ENCODE measurements at regions not wholly inside any gene's neighbourhood (a gene's known extent, or its start where the extent isn't known, plus 50 kb on each side); places are given as distances from the start of the nearest gene placed in this dataset.

- Histone ChIP-seq H3K9ac (ENCODE audit: low read length) (no peak overlapping the region), H3K4me1 (ENCODE audit: control insufficient read depth, low read depth, low read length) (no peaks in the 10 kb centered on the region), H3K18ac (ENCODE audit: low read length) (no peak overlapping the region), H3K27me3 (ENCODE audit: insufficient read depth, low read length, poor library complexity) (no peaks in the 10 kb centered on the region), H3K79me2 (ENCODE audit: control insufficient read depth, insufficient read depth, low read length) (no peaks in the 10 kb centered on the region), H2BK120ac (ENCODE audit: low read depth, low read length) (no peak overlapping the region), H2BK5ac (ENCODE audit: low read length) (no peak overlapping the region), H3K4me2 (ENCODE audit: low read length) (no peak overlapping the region), H3K27ac (ENCODE audit: low read depth, low read length) (no peak overlapping the region), H3K4me3 (ENCODE audit: low read length) (no peak overlapping the region), H3K36me3 (ENCODE audit: control insufficient read depth, insufficient read depth, low read length) (no peaks in the 10 kb centered on the region), H3K4ac (ENCODE audit: low read depth, low read length) (no peak overlapping the region), H3K56ac (ENCODE audit: low read length) (no peak overlapping the region), H3K79me1 (ENCODE audit: low read length) (no peaks in the 10 kb centered on the region), H4K8ac (ENCODE audit: low read depth, low read length) (no peak overlapping the region), H2AK5ac (ENCODE audit: low read length) (no peak overlapping the region), H3K23ac (ENCODE audit: low read length) (no peak overlapping the region), H2BK15ac (replicated peaks; ENCODE audit: low read depth) (no peak overlapping the region), H4K5ac (ENCODE audit: low read length) (no peak overlapping the region)
- DNase-seq: no peak
- no CpG with 5 or more reads among the region's 4 CpGs for WGBS (ENCODE audit: extremely low coverage, insufficient coverage, low lambda C conversion rate)
These were observed 416.5 kb downstream of the TAF11L14 start for GRCh38 chr5:18050776-18051175.

DNA sequence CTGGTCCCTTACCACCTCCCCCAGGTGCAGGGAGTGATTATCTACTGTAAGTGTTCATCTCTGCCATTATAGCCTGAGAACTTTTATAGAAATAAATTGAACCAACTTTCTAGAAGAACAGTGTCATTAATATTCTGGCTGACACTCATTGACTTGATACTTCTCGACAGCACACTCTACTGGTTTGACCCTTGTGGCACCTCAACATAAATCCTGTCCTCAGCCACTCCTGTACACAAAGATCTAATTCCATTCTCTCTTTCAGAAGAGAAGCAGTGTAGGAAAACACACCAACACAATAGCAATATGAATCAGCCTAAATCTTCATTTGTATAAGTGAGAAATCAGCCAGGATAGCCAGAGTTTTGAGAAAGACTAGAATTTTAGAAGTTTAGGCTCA, 417.7 kb downstream of the TAF11L14 start:
- Histone ChIP-seq H2BK15ac (replicated peaks; ENCODE audit: low read depth) (no peak overlapping the region), H4K5ac (ENCODE audit: low read length) (no peak overlapping the region), H3K4ac (ENCODE audit: low read depth, low read length) (no peak overlapping the region), H3K23ac (ENCODE audit: low read length) (no peak overlapping the region), H3K36me3 (ENCODE audit: control insufficient read depth, insufficient read depth, low read length) (no peaks in the 10 kb centered on the region), H3K18ac (ENCODE audit: low read length) (no peak overlapping the region), H3K4me2 (ENCODE audit: low read length) (no peak overlapping the region), H3K79me2 (ENCODE audit: control insufficient read depth, insufficient read depth, low read length) (no peaks in the 10 kb centered on the region), H3K56ac (ENCODE audit: low read length) (no peak overlapping the region), H3K27me3 (ENCODE audit: insufficient read depth, low read length, poor library complexity) (no peaks in the 10 kb centered on the region), H2AK5ac (ENCODE audit: low read length) (no peak overlapping the region), H3K9ac (ENCODE audit: low read length) (no peak overlapping the region), H2BK120ac (ENCODE audit: low read depth, low read length) (no peak overlapping the region), H3K4me3 (ENCODE audit: low read length) (no peak overlapping the region), H3K27ac (ENCODE audit: low read depth, low read length) (no peak overlapping the region), H4K8ac (ENCODE audit: low read depth, low read length) (no peak overlapping the region), H2BK5ac (ENCODE audit: low read length) (no peak overlapping the region), H3K4me1 (ENCODE audit: control insufficient read depth, low read depth, low read length) (no peaks in the 10 kb centered on the region), H3K79me1 (ENCODE audit: low read length) (no peaks in the 10 kb centered on the region)
- DNase-seq: no peak
- WGBS (ENCODE audit: extremely low coverage, insufficient coverage, low lambda C conversion rate): no CpG with 5 or more reads among the region's 1 CpG

DNA sequence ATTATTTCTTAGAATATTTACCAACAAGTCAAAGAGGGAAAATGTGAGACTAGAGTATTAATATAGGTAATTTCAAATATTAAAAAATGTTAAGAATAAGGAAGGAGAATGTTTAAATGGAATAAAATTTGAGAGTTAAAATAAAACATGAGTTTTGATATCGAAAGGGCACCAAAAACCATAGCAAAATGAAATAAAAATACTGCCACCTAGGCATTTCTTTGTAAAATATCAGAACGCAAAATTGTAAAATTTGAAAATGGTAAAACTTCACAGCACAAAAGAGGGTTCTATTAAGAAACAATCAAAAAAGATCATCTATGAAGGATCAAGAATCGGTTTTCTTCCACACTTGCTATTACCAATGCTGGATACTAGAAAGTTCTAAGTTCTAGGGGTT, 418.3 kb downstream of the TAF11L14 start:
- no peak overlapping the region for H4K8ac ChIP-seq (ENCODE audit: low read depth, low read length)
- H3K9ac ChIP-seq (ENCODE audit: low read length): no peak overlapping the region
- no peak overlapping the region for H2AK5ac ChIP-seq (ENCODE audit: low read length)
- H3K27me3 ChIP-seq (ENCODE audit: insufficient read depth, low read length, poor library complexity): no peaks in the 10 kb centered on the region
- no peaks in the 10 kb centered on the region for H3K36me3 ChIP-seq (ENCODE audit: control insufficient read depth, insufficient read depth, low read length)
- H3K18ac ChIP-seq (ENCODE audit: low read length): no peak overlapping the region
- H3K4me3 ChIP-seq (ENCODE audit: low read length): no peak overlapping the region
- no peak for DNase-seq
- no peaks in the 10 kb centered on the region for H3K79me1 ChIP-seq (ENCODE audit: low read length)
- H2BK15ac ChIP-seq (replicated peaks; ENCODE audit: low read depth): no peak overlapping the region
- H2BK5ac ChIP-seq (ENCODE audit: low read length): no peak overlapping the region
- no peak overlapping the region for H3K4me2 ChIP-seq (ENCODE audit: low read length)
- no peaks in the 10 kb centered on the region for H3K79me2 ChIP-seq (ENCODE audit: control insufficient read depth, insufficient read depth, low read length)
- H2BK120ac ChIP-seq (ENCODE audit: low read depth, low read length): no peak overlapping the region
- H3K4me1 ChIP-seq (ENCODE audit: control insufficient read depth, low read depth, low read length): no peaks in the 10 kb centered on the region
- no peak overlapping the region for H3K27ac ChIP-seq (ENCODE audit: low read depth, low read length)
- H3K23ac ChIP-seq (ENCODE audit: low read length): no peak overlapping the region
- no peak overlapping the region for H3K4ac ChIP-seq (ENCODE audit: low read depth, low read length)
- WGBS (ENCODE audit: extremely low coverage, insufficient coverage, low lambda C conversion rate): 100% methylated on average over 1 of the region's 3 CpGs
- H3K56ac ChIP-seq (ENCODE audit: low read length): no peak overlapping the region
- H4K5ac ChIP-seq (ENCODE audit: low read length): no peak overlapping the region

DNA sequence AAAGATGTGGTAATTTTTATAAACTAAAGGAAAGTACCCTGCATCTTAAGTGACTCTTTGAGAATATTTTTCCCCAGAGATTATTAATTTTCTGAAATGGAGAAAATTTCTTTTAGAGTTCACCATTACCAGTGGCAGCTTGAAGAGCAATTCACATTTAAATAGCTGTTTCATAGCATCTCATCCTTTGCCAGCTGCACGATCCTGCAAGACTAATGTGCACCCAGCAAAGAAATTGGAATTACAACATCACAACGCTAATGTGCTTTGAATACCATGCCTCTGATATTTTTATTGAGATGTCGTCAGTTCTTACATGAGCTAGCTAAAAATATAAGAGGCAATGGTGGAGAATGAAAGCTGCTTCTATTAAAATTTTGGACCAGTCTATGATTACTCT, 423.5 kb downstream of the TAF11L14 start:
- H2BK120ac ChIP-seq (ENCODE audit: low read depth, low read length): no peak overlapping the region
- H2BK15ac ChIP-seq (replicated peaks; ENCODE audit: low read depth): no peak overlapping the region
- H3K56ac ChIP-seq (ENCODE audit: low read length): no peak overlapping the region
- no peak overlapping the region for H3K4me3 ChIP-seq (ENCODE audit: low read length)
- no peak overlapping the region for H3K9ac ChIP-seq (ENCODE audit: low read length)
- no peaks in the 10 kb centered on the region for H3K36me3 ChIP-seq (ENCODE audit: control insufficient read depth, insufficient read depth, low read length)
- DNase-seq: no peak
- H3K27me3 ChIP-seq (ENCODE audit: insufficient read depth, low read length, poor library complexity): no peaks in the 10 kb centered on the region
- no peak overlapping the region for H3K4ac ChIP-seq (ENCODE audit: low read depth, low read length)
- H4K5ac ChIP-seq (ENCODE audit: low read length): no peak overlapping the region
- no peaks in the 10 kb centered on the region for H3K4me1 ChIP-seq (ENCODE audit: control insufficient read depth, low read depth, low read length)
- no CpG with 5 or more reads among the region's 3 CpGs for WGBS (ENCODE audit: extremely low coverage, insufficient coverage, low lambda C conversion rate)
- no peak overlapping the region for H3K4me2 ChIP-seq (ENCODE audit: low read length)
- no peak overlapping the region for H2BK5ac ChIP-seq (ENCODE audit: low read length)
- no peak overlapping the region for H2AK5ac ChIP-seq (ENCODE audit: low read length)
- H3K18ac ChIP-seq (ENCODE audit: low read length): no peak overlapping the region
- no peaks in the 10 kb centered on the region for H3K79me2 ChIP-seq (ENCODE audit: control insufficient read depth, insufficient read depth, low read length)
- no peak overlapping the region for H4K8ac ChIP-seq (ENCODE audit: low read depth, low read length)
- no peaks in the 10 kb centered on the region for H3K79me1 ChIP-seq (ENCODE audit: low read length)
- no peak overlapping the region for H3K27ac ChIP-seq (ENCODE audit: low read depth, low read length)
- H3K23ac ChIP-seq (ENCODE audit: low read length): no peak overlapping the region

GRCh38 chr5:18067615-18068014, 433.4 kb downstream of the TAF11L14 start:
- Histone ChIP-seq H3K4me1 (ENCODE audit: control insufficient read depth, low read depth, low read length) (no peaks in the 10 kb centered on the region), H3K9ac (ENCODE audit: low read length) (no peak overlapping the region), H2AK5ac (ENCODE audit: low read length) (no peak overlapping the region), H2BK15ac (replicated peaks; ENCODE audit: low read depth) (no peak overlapping the region), H3K36me3 (ENCODE audit: control insufficient read depth, insufficient read depth, low read length) (no peaks in the 10 kb centered on the region), H3K79me2 (ENCODE audit: control insufficient read depth, insufficient read depth, low read length) (no peaks in the 10 kb centered on the region), H4K8ac (ENCODE audit: low read depth, low read length) (no peak overlapping the region), H2BK5ac (ENCODE audit: low read length) (no peak overlapping the region), H3K27me3 (ENCODE audit: insufficient read depth, low read length, poor library complexity) (no peaks in the 10 kb centered on the region), H2BK120ac (ENCODE audit: low read depth, low read length) (no peak overlapping the region), H3K18ac (ENCODE audit: low read length) (no peak overlapping the region), H3K4ac (ENCODE audit: low read depth, low read length) (no peak overlapping the region), H3K4me3 (ENCODE audit: low read length) (no peak overlapping the region), H3K4me2 (ENCODE audit: low read length) (no peak overlapping the region), H3K23ac (ENCODE audit: low read length) (no peak overlapping the region), H3K56ac (ENCODE audit: low read length) (no peak overlapping the region), H3K79me1 (ENCODE audit: low read length) (no peaks in the 10 kb centered on the region), H3K27ac (ENCODE audit: low read depth, low read length) (no peak overlapping the region), H4K5ac (ENCODE audit: low read length) (no peak overlapping the region)
- no peak for DNase-seq
- WGBS (ENCODE audit: extremely low coverage, insufficient coverage, low lambda C conversion rate): no CpG with 5 or more reads among the region's 2 CpGs

DNA sequence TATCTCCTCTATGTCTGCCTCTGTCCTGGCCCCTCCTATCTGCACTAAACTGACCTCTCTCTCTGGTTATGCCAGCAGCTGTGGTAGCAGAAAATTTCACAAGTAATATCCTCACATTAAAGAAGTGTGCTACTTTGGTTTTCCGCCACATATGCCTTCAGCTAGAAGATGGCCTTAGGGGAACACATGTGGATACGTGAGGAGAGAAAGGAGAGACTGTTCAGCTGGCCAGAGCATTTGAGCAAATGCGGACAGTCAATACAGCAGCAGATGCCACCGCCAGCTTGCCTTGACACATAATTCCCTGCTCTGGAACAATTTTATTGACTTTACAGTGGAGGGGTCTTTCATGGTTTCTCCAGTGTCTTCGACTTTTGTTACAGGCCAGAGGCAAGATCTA, 434.6 kb downstream of the TAF11L14 start:
- Histone ChIP-seq H2BK5ac (ENCODE audit: low read length) (no peak overlapping the region), H2BK15ac (replicated peaks; ENCODE audit: low read depth) (no peak overlapping the region), H3K79me2 (ENCODE audit: control insufficient read depth, insufficient read depth, low read length) (no peaks in the 10 kb centered on the region), H3K9ac (ENCODE audit: low read length) (no peak overlapping the region), H3K27me3 (ENCODE audit: insufficient read depth, low read length, poor library complexity) (no peaks in the 10 kb centered on the region), H2BK120ac (ENCODE audit: low read depth, low read length) (no peak overlapping the region), H4K8ac (ENCODE audit: low read depth, low read length) (no peak overlapping the region), H3K4me1 (ENCODE audit: control insufficient read depth, low read depth, low read length) (no peaks in the 10 kb centered on the region), H3K4me3 (ENCODE audit: low read length) (no peak overlapping the region), H3K27ac (ENCODE audit: low read depth, low read length) (no peak overlapping the region), H2AK5ac (ENCODE audit: low read length) (no peak overlapping the region), H3K56ac (ENCODE audit: low read length) (no peak overlapping the region), H3K4me2 (ENCODE audit: low read length) (no peak overlapping the region), H3K79me1 (ENCODE audit: low read length) (no peaks in the 10 kb centered on the region), H3K23ac (ENCODE audit: low read length) (no peak overlapping the region), H3K4ac (ENCODE audit: low read depth, low read length) (no peak overlapping the region), H3K18ac (ENCODE audit: low read length) (no peak overlapping the region), H4K5ac (ENCODE audit: low read length) (no peak overlapping the region), H3K36me3 (ENCODE audit: control insufficient read depth, insufficient read depth, low read length) (no peaks in the 10 kb centered on the region)
- no CpG with 5 or more reads among the region's 5 CpGs for WGBS (ENCODE audit: extremely low coverage, insufficient coverage, low lambda C conversion rate)
- no peak for DNase-seq
